Activated CD8-positive, alpha-beta memory T cell treated with anti-CD3 and anti-CD28 coated beads, Interleukin-2, amount 50 U/mL, for 24 hours (primary cell): ENCODE measurements at regions not wholly inside any gene's neighbourhood (a gene's known extent, or its start where the extent isn't known, plus 50 kb on each side); places are given as distances from the start of the nearest gene placed in this dataset.

ENCODE experiments used
- DNase-seq: peaks from one replicate; pipeline ENCODE4 v3.0.0-alpha.2; 2020; ENCODE audit errors: extremely low read depth

DNA sequence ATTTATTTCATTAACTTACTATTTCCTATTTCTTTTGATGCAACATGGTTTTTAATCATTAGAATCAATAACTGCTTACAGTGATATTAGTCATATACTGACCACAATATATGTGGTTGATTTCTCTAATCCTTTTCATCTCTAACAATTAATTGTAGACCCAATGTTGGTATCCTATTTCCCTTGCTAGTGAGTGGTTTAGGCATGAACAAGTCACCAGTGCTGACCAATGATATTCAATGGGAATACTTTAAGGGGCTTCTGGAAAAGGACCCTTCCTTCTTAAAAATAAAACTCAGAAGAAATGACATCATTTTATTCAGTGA is 672.4 kb upstream of the GRAMD2B start:
- DNase-seq: no peak

GRCh38 chr5:125756456-125756855 is 666.8 kb upstream of the GRAMD2B start:
- no peak for DNase-seq

DNA sequence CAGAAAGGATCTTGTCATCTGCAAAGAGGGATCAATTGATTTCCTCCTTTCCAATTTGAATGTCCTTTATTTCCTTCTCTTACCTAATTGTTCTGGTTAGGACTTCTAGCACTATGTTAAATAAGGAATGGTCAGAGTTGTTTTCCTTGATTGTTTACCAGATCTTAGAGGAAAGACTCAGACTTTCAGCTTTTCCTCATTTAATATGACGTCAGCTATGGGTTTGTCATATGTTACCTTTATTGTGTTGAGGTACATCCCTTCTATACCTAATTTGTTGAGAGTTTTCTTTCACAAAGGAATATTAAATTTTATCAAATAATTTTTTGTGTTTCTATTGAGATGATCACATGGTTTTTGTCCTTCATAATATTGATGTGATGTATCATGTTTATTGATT is 656.5 kb upstream of the GRAMD2B start:
- DNase-seq: no peak

DNA sequence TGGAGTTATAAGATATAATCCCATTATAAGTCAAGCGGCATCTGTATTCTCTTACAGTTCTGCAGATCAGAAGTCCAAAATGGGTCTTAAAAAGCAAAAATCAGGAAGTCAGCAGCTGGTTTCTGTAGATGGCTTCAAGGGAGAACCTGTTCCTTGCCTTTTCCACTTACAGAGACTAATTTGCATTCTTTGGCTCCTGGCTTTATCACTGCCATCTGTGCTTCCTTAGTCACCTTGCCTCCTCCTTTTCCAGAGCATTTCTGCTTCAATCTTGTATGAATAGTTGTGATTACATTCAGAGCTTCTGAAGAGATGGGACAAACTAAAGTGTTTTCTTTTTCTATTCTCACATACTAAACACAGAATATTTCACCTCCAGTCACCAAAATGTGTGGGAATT is 647.3 kb upstream of the GRAMD2B start:
- no peak for DNase-seq

DNA sequence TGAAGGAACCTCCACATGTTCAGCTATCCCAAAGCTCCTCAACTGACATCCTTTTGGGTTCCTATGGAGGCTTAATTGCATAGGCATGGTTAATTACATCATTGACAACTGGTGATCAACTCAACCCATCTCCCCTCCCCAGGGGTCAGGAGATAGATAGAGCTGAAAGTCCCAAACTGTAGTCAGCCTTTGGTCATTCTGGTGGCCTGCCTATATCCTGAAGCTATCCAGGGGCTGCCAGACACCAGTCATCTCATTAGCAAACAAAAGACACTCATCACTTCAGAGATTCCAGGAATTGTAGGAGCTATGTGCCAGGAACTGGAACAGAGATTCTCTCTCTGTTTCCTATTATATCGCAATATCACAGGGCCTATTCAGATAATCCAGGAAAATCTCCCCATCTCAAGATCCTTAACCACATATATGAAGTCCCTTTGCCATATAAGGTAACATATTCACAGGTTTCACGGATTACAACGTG is 646.5 kb upstream of the GRAMD2B start:
- DNase-seq: no peak

DNA sequence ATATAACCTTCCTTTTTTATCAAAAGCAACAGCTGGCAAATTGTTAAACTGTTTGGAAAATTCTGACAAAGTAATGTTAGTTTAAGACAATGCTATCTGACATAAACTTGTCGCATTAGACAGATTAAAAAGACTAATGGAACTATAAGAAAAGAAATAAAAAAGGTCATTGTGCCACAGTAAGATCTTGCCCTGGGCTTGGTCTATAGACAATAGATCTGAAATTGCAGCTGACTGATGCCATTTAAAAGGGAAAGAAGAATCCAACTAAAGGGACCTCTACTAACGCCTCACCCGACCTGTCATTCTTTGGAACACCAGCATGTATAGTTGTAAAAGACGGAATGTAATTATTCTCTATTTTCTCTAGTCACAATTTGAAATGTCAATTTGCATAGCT is 644.4 kb upstream of the GRAMD2B start:
- no peak for DNase-seq

DNA sequence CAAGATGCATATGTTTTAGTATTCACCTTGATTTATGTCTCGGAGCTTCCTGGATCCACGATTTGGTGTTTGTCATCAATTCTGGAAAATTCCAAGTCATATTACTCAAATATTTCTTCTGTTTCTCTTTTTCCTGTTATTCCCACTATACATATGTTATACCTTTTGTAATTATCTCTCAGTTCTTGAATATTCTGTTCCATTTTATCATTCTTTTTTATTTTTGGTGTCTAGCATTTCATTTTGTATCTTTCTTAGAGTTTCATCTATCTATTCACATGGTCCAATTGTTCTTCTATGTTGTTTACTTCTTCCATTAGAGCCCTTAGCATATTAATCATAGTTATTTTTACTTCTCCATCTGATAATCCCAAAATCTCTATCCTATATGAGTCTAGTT is 637.8 kb upstream of the GRAMD2B start:
- DNase-seq: no peak

DNA sequence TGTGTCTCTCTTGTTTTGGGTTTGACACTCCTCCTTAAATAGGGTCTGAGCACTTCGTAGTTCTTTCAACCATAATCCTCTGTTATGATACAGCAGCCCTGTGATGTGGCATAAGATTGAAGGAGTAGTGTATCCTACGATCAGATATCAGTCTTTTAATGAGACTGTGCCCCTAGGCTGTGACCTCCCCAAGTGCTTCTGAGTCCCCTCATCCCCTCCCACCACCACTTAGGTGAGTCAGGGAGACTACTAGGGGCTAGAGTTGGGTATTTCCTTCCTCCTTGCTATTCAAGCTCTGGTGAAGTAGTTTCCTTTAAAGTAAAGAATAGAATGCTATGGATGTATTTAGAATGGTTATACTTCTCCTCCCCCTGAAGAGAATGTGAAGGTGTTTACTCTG is 637.2 kb upstream of the GRAMD2B start:
- no peak for DNase-seq

DNA sequence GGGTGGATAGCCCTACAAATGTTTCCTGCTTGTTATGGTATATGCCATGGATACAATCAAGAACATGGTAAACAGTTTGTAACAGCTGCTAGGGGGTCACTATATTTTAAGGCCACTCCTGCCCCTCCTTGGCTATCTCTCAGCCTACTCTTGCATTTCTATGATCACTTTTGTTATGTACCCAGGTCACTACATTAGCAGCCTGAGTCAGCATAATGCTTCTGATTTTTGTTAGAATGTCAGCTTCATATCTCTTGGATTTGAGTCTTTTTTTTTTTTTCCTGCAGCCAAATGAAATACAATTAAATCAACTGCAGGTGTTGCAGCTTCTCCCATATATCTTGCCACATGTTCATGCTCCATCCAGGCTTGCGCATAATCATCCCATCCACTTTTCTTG is 629.7 kb upstream of the GRAMD2B start:
- no peak for DNase-seq

- DNase-seq: no peak
These were observed 628.3 kb upstream of the GRAMD2B start for GRCh38 chr5:125794922-125795321.

DNA sequence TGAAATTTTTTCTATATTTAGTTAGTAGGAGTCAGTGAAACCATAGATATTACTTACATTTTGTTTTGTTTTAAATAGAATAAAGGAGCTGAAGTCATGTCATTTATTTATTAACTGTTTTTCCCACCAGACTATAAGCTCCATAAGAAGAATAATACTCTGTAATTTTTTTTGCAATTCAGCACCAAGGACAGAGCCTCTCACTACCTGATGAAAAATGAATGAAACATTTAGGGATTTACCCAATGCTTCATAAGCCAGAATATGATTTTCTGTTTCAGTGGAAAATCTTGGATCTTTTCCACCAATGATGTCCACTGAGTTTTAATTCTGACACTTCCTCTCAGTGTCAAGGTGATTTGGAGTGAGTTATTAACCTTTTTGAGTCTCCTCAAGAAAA is 624.9 kb upstream of the GRAMD2B start:
- DNase-seq: no peak

DNA sequence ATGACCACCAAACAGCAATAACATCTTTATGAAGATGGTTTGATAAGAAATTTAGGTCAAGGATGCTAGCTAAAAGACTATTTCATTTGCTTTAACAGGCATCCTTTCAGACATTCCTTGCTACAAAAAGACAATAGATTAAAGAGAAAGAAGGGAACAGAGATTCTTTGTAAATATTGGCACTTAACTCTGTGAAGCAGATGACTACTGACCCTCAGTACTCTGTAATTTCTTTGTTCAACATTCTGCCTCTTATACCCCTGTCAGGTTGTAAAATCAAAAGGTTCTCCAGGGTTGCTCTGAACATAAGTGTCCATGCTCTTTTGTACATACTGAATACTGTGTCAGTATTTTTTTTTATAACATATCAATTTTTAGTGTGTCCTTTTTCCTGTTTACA is 610.6 kb upstream of the GRAMD2B start:
- no peak for DNase-seq

- DNase-seq: no peak
These were observed 609.8 kb upstream of the GRAMD2B start for GRCh38 chr5:125813221-125813974.

DNA sequence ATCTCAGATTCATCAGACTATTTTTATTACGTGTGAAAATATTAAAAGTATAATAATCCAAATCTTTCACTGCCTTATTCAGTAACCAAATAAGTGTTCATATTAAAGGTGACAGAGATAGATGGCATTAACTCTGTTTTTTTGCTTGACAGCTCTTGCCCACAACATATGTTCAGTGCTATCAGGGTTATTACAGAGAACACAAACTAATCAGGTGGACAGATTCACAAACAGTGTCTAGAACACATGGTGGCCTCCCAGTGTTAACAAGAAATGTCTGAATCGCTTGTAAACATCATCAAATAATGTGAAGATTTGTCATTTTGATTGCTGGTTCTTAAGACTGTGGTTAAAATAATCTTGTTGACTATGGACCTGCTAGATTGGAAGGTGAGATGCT is 609.1 kb upstream of the GRAMD2B start:
- no peak for DNase-seq

- no peak for DNase-seq
These were observed 599.6 kb upstream of the GRAMD2B start for GRCh38 chr5:125823572-125823971.

GRCh38 chr5:125826214-125826613 is 597.0 kb upstream of the GRAMD2B start:
- DNase-seq: no peak

DNA sequence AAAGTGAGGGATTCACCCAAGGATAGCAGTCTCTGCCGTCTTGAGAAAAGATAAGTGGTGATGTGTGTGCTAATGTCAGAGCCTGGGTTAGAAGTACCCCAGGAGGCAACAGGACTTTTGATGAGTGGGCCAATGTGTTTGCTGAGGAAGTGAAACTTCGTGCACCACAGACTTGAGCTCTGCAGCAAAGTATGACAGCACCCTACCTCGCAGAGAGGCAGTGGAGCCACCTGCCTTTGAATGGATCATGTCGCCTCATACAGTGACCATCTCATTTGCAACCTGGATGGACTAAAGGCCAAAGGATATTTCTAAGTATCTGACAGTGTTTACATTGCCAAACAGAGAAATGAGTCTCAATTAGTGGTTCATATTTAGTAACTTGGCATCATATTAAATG is 593.9 kb upstream of the GRAMD2B start:
- DNase-seq: no peak

DNA sequence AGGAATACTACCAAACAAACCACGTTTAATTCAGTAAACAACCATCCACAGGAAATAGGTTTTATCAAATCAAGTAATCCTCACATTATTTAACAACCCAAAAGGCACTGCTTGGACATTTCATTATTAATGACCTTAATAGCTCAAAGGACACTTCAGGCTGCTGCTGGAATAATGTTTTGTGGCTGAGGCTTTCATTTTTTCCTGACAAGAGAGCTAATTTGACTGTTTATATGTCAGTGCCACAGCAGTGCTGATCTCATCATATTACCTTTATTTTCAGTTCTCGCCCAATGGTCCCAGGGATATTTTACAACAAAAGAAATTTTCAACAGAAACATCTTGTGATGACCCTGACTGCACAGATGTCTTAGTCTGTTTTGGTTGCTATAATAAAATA is 589.8 kb upstream of the GRAMD2B start:
- no peak for DNase-seq

DNA sequence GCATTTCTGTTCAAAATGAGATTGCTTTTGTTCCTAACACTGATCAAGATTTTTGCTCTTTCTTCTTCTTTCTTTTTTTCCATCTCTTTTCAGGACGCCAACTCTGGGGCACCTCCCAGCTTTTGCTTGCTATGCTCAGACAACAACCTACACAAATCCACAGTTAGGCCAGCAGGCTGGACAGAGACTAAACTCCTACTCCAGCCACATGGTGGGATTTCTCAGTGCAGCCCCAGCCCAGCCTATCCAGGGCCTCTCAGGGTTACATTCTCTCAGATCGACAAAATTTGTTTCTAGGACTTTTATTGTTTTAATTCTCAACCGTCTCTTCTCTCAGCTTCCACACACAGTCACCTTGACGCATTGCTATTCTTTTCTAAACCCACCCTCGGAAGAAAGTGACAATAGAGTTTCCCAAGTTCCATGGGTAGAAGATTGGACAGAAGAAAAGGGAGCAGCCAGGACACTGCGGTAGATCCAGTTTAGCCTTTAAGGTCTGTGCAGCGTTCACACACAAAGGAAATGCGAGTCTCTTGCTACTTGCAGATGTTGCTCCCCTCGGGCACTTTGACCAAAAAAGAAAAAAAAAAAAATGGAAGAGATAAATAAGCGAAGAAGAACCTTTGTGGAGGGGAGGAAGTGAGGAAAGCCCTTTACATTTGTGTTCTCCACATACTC is 588.6 kb upstream of the GRAMD2B start:
- no peak for DNase-seq

DNA sequence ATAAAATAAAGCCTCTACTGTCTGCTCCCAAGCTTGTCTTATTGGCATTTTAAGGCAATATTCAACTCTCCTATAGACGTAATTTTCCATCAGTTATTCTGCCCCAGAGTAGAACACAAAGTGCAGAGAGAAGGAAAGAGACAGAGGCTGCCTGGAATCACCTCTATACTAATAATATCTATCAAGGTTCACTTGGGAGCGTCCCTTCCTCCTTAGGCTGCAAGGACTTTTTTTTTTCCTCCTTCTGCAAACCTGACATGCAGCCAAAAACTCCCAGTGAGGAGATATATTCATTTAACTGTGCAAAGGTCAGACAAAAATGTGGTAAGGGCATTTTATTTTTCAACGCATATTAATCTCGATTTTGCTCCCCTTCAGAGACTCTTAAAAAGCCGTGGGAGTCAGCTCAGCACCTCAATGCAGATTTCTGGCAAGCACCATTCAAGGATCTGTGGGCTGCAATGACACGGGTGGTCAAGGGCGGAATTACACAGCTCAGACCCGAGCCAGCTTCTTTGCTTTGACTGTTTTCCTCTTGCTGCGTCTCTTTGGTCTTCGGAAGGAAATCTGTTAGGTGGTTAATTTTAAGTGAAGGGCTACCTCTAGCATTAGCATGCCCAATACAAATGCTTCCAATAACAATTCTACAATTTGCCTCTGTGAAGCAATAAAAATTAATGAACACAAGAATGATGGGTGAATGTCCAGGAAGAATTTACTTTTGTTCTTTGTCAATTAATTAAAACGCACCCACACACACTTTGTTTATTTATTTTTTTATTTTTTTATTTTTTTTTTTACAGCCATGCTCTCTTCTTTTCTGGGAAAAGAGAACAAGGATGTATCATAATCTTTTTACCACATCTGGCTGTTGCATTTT is 587.7 kb upstream of the GRAMD2B start:
- DNase-seq: no peak

DNA sequence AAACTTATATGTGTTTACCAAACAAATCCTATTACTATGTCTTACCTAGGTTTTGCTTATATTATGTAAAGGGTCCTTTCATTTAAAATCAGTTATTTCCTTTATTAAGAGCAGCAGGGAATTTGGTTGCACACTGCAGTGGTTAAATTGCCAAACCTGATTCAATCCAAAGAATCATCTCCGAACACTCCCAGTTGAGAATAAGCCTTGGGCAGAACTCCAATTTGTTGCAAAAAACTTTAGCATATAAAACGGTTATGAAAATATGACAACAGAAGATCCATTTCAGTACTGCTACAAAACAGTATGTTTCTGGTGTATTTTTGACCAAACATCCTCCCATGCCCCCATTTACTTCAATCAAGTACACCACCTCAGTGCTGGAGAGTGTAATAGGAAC is 587.0 kb upstream of the GRAMD2B start:
- DNase-seq: no peak

- no peak for DNase-seq
These were observed 585.3 kb upstream of the GRAMD2B start for GRCh38 chr5:125837866-125838265.

DNA sequence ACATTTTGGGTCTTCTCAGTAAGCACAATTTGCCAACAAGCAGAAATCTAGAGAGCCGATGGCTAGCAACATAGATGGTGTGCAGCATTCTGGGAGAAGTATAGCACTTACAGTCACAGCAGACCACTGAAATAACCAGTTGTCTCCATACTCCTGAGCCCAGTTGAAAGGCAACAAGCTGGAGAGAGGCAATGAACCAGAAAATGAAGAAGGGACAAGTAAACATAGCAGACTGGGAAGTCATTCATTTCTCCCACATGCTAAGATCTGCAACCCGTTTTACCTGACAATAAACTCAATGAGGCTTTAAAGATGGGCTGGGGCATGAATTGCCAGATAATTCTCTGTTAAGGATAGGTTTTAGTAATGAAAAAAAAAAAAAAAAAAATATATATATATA is 575.6 kb upstream of the GRAMD2B start:
- DNase-seq: no peak
